ENCODE measurements at regions not wholly inside any gene's neighbourhood (a gene's known extent, or its start where the extent isn't known, plus 50 kb on each side); places are given as distances from the start of the nearest gene placed in this dataset.

- DNase-seq, result no peak
Observed at GRCh38 chr10:105339669-105340068, 698.6 kb downstream of the SORCS3 start.

- DNase-seq, result no peak
Observed at GRCh38 chr10:105328503-105329133, 687.5 kb downstream of the SORCS3 start.
